LNCaP clone FGC (cell line): ENCODE measurements at regions not wholly inside any gene's neighbourhood (a gene's known extent, or its start where the extent isn't known, plus 50 kb on each side); places are given as distances from the start of the nearest gene placed in this dataset.

Experiments
- DNase-seq: peaks from one replicate; pipeline ENCODE4 v3.0.0-alpha.2; 2011; ENCODE audit warnings: low read depth
- H3K4me3 ChIP-seq: 2 replicates; pipeline ENCODE4 v1.5.1; 2011; ENCODE audit warnings: mild to moderate bottlenecking, low read depth, low read length, control low read depth
- TF ChIP-seq, protein P1 (sequence below): IDR thresholded peaks from 2 replicates; pipeline ENCODE4 v1.5.1; 2012; ENCODE audit warnings: mild to moderate bottlenecking; ENCODE audit not compliant: control insufficient read depth, insufficient read depth; ENCODE audit errors: extremely low read depth

DNA sequence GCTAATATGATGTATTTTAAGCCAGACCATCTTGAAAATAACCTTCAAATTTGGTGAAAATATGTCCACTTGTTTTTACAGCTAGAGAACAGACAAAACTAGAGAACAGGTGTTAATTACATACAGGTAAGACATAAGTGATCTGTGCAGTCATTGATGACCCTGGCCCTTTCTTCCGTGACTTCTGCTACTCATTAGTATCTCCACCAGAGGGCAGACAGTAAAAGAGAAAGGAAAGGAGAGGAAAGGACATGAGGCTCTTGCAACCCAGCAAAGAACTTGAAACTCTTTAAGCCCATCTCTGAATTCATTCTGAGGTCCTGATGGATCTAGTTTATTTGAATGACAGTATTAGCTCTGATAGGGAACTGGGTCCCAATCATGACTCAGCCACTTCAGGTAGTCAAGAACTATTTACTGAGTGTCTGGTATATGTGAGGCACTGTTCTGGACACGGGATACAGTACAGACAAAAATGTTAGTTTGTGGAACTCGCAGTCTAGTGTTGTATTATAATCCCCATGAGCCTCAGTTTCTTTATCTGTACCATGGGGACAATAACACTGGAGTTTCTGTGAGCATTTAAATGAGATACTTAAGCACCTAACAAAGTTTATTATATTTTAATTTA, 121.0 kb upstream of the TEX13D start:
- no peak overlapping the region for H3K4me3 ChIP-seq
- TF ChIP-seq, protein P1, sequence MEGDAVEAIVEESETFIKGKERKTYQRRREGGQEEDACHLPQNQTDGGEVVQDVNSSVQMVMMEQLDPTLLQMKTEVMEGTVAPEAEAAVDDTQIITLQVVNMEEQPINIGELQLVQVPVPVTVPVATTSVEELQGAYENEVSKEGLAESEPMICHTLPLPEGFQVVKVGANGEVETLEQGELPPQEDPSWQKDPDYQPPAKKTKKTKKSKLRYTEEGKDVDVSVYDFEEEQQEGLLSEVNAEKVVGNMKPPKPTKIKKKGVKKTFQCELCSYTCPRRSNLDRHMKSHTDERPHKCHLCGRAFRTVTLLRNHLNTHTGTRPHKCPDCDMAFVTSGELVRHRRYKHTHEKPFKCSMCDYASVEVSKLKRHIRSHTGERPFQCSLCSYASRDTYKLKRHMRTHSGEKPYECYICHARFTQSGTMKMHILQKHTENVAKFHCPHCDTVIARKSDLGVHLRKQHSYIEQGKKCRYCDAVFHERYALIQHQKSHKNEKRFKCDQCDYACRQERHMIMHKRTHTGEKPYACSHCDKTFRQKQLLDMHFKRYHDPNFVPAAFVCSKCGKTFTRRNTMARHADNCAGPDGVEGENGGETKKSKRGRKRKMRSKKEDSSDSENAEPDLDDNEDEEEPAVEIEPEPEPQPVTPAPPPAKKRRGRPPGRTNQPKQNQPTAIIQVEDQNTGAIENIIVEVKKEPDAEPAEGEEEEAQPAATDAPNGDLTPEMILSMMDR = peak; percentile 47
- DNase-seq = no peak

DNA sequence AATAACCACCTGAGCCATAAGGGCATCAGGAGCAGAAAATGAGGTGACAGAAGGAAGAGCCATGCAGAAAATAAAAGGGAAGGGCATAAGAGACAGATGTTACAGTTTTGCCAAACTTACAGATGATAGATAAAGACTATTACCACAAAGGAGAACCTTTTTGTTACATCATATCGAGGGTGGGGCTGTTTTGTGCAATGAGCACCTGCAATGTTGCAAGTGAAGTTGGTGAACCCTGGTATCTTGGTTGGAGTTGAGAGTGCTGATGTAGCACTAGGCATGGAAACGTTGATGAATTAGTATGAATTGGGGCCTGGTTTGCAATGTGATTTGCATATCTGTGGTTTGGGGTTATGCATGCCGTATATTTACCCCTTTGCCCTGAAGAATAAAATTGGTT, 119.8 kb upstream of the TEX13D start:
- no peak for DNase-seq
- TF ChIP-seq, protein P1 = no peak
- no peak overlapping the region for H3K4me3 ChIP-seq

DNA sequence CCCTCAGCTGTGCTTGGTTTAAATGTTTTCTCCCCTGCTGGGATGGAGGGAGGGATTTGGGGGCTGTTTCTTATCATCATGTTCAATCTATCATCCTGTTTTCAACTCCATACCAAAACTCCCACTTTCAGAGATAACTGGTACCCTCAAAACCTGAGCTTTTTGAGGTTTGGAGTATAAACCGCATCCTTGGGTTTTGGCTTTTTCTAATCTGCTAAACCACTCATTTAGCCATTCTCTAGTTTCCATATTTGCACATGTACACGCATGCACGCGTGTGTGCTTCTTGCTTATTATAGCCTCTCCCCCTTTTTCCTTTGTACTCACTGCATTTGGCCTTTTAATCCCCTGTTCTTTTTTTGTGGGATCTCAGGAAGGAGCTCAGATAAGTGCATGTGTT, 116.7 kb upstream of the TEX13D start:
- TF ChIP-seq, protein P1 = no peak

DNA sequence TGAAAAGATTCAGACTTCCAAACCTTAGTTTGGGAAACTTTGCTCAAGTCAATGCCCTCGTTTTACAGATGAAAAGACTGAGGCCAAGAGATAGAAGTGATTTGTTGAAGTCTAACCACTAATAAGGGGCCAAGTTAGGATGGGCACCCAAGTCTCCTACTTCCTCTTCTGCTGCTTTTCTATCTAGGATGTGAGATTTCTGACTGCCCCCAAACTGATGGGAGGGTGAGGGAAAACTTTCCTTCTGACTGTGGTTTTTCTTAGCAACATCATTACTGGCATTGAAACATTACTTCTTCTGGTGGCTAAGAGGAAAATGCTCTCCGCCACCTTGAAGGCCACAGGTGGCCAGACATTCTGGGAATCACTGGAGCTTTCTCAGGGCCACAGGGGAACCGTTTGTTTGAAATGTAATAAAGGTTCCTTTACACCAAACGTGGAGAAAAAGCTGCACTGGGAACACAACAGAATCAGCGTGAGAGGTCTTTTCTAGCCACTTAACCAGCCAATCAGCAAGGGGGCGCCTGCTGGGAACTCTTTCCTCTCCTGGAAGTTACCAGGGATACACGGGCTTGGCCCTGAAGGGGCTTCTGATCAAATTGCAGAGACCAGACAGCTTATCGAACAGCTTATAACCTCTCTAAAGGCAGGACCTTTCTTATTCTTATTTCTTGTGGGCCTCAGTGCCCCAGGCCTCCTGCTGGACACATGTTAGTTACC, 115.9 kb upstream of the TEX13D start:
- TF ChIP-seq, protein P1 = no peak
- H3K4me3 ChIP-seq = no peak overlapping the region
- no peak for DNase-seq

More for the DNA sequence above, 116.7 kb upstream of the TEX13D start:
- H3K4me3 ChIP-seq = no peak overlapping the region
- no peak for DNase-seq

DNA sequence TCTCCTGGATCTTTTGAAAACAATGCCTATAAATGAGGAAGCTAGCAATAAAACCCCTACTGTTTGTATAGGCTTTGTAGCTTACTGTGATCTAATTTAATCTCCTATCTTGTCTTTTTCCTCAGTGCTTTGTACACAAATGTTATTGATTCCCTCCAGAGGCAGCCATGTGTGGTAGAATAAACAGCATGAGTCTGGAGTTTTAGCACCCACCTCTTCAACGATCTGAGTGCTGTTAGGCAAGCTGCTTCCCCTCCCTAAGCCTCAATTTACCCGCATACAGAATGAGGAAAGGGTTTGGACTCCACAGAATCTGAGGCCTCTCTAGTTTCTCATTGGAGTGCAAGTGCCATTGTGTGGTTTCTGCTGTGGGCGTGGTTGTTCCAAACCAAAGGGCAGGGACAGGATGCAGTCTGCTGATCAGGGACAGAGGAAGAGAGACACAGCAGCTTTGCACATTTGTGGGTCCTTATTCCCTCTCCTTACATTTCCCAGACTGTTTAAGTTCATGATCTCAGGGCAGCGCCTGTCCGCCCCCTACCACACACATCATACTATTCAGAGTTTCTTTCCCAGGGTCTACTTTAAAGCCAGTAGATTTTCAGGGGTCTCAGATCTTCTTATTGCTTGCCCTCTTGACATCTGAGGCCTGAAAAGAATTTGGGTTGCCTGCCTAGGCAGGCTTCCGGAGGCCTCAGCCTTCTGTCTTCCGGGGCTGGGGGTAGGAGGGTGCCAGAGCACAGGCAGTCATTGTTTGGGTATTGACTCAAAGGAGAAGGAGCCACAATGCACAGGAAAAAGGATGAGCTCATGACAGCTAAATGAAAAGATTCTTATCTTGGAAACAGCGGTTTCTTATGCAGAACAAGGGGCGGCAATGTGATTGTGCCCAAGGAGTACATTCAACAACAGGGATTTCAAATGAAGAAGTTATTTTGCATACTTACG, 114.9 kb upstream of the TEX13D start:
- DNase-seq = no peak
- H3K4me3 ChIP-seq = no peak overlapping the region
- TF ChIP-seq, protein P1 = no peak

DNA sequence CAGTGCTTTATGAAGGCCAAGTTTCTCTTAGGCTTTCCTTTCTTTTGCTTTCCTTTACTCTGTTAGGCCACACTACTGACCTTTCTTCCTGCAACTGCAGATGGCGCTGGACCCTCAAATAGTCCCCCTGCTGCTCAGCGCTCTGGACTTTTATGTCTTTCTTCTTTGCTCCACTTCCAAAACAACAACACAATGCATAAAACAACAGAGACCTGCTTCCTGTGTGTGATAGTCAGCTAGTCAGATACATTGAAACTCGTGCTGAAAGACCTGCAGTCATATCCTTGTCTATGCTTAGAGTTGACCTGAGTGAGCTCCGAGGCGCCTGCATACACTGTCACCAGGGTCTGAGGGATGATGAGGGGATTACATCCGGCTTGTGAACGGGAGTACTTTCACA, 108.9 kb upstream of the TEX13D start:
- no peak overlapping the region for H3K4me3 ChIP-seq
- no peak for DNase-seq
- TF ChIP-seq, protein P1 = no peak
